HG03066 (cell line): ENCODE measurements at regions not wholly inside any gene's neighbourhood (a gene's known extent, or its start where the extent isn't known, plus 50 kb on each side); places are given as distances from the start of the nearest gene placed in this dataset.
A peak's percentile ranks its signal among the peaks of the same experiment; 100 is the strongest.
"Not testable (repeated sequence)": the region's sequence is repeated elsewhere in the genome, so short reads cannot be mapped to it uniquely, and the experiment has no call there.

Experiments
- ATAC-seq: cut with Tn5 transposase; IDR thresholded peaks from one replicate; pipeline ENCODE4 v1.9.1; 2021; ENCODE audit warnings: low read depth; ENCODE audit not compliant: unreplicated experiment

GRCh38 chr4:123624959-123625358 is 228.4 kb downstream of the SPRY1 start:
- ATAC-seq = no peak

- ATAC-seq = no peak
Measured at GRCh38 chr4:123628288-123628687, 231.7 kb downstream of the SPRY1 start.

- ATAC-seq = no peak
Measured at GRCh38 chr4:123631786-123632692, 235.4 kb downstream of the SPRY1 start.

- no peak for ATAC-seq
Measured at GRCh38 chr4:123632693-123633030, 236.1 kb downstream of the SPRY1 start.

- no peak for ATAC-seq
Measured at GRCh38 chr4:123638834-123639233, 242.2 kb downstream of the SPRY1 start.

- no peak for ATAC-seq
Measured at GRCh38 chr4:123640271-123640670, 243.7 kb downstream of the SPRY1 start.

GRCh38 chr4:123640824-123641223 is 244.2 kb downstream of the SPRY1 start:
- ATAC-seq = no peak

- no peak for ATAC-seq
Measured at GRCh38 chr4:123643691-123644090, 247.1 kb downstream of the SPRY1 start.

- peak; percentile 91 for ATAC-seq
Measured at GRCh38 chr4:123649250-123649644, 252.7 kb downstream of the SPRY1 start.

GRCh38 chr4:123649645-123650391 is 253.2 kb downstream of the SPRY1 start:
- peak; percentile 28 for ATAC-seq

GRCh38 chr4:123651066-123651465 is 254.5 kb downstream of the SPRY1 start:
- no peak for ATAC-seq

GRCh38 chr4:123651536-123652180 is 255.1 kb downstream of the SPRY1 start:
- no peak for ATAC-seq

- no peak for ATAC-seq
Measured at GRCh38 chr4:123652476-123652875, 255.9 kb downstream of the SPRY1 start.

GRCh38 chr4:123653236-123653635 is 256.6 kb downstream of the SPRY1 start:
- ATAC-seq = no peak

GRCh38 chr4:123656746-123657294 is 260.2 kb downstream of the SPRY1 start:
- ATAC-seq = not testable (repeated sequence)

GRCh38 chr4:123657606-123658005 is 261.0 kb downstream of the SPRY1 start:
- ATAC-seq = not testable (repeated sequence)

- ATAC-seq = no peak
Measured at GRCh38 chr4:123659262-123659661, 262.7 kb downstream of the SPRY1 start.

- no peak for ATAC-seq
Measured at GRCh38 chr4:123659730-123660129, 263.1 kb downstream of the SPRY1 start.

GRCh38 chr4:123661080-123661737 is 264.6 kb downstream of the SPRY1 start:
- ATAC-seq = no peak

GRCh38 chr4:123662827-123663226 is 266.2 kb downstream of the SPRY1 start:
- no peak for ATAC-seq
